GM12864 (cell line): ENCODE measurements at regions not wholly inside any gene's neighbourhood (a gene's known extent, or its start where the extent isn't known, plus 50 kb on each side); places are given as distances from the start of the nearest gene placed in this dataset.
"Not testable (repeated sequence)": the region's sequence is repeated elsewhere in the genome, so short reads cannot be mapped to it uniquely, and the experiment has no call there.

ENCODE experiments used
- DNase-seq: peaks from one replicate; pipeline ENCODE4 v3.0.0-alpha.2; 2011; ENCODE audit warnings: low read depth
- H3K4me3 ChIP-seq: 2 replicates; pipeline ENCODE4 v1.5.1; 2011; ENCODE audit warnings: mild to moderate bottlenecking, low read depth, low read length, control low read depth
- CTCF ChIP-seq: IDR thresholded peaks from 2 replicates; pipeline ENCODE4 v1.5.1; 2011; ENCODE audit warnings: low read depth, mild to moderate bottlenecking, moderate library complexity, low read length, control low read depth, inconsistent platforms; ENCODE audit errors: missing control alignments

- DNase-seq, result no peak
- TF ChIP-seq CTCF, result no peak
Observed at GRCh38 chr6:50961611-50962010, 142.9 kb downstream of the TFAP2B start.

GRCh38 chr6:50962213-50962759 lies 143.6 kb downstream of the TFAP2B start:
- DNase-seq, result no peak
- no peak overlapping the region for H3K4me3 ChIP-seq
- TF ChIP-seq CTCF, result no peak

More at GRCh38 chr6:50961611-50962010, 142.9 kb downstream of the TFAP2B start:
- H3K4me3 ChIP-seq, result no peak overlapping the region

- no peak for DNase-seq
Observed at GRCh38 chr6:50963952-50964351, 145.3 kb downstream of the TFAP2B start.

GRCh38 chr6:50965495-50965894 lies 146.8 kb downstream of the TFAP2B start:
- no peak for DNase-seq
- TF ChIP-seq CTCF, result no peak
- no peak overlapping the region for H3K4me3 ChIP-seq

More at GRCh38 chr6:50963952-50964351, 145.3 kb downstream of the TFAP2B start:
- TF ChIP-seq CTCF, result no peak
- no peak overlapping the region for H3K4me3 ChIP-seq

GRCh38 chr6:50966532-50966931 lies 147.9 kb downstream of the TFAP2B start:
- TF ChIP-seq CTCF, result no peak
- H3K4me3 ChIP-seq, result no peak overlapping the region
- peak; percentile 8 for DNase-seq

- no peak overlapping the region for H3K4me3 ChIP-seq
- no peak for DNase-seq
- no peak for TF ChIP-seq CTCF
Observed at GRCh38 chr6:50966986-50967385, 148.3 kb downstream of the TFAP2B start.

GRCh38 chr6:50968246-50968645 lies 149.6 kb downstream of the TFAP2B start:
- not testable (repeated sequence) for H3K4me3 ChIP-seq, DNase-seq
